HG02852 (cell line): ENCODE measurements at regions not wholly inside any gene's neighbourhood (a gene's known extent, or its start where the extent isn't known, plus 50 kb on each side); places are given as distances from the start of the nearest gene placed in this dataset.

Experiments used
- ATAC-seq: cut with Tn5 transposase; IDR thresholded peaks from one replicate; pipeline ENCODE4 v1.9.1; 2021; ENCODE audit warnings: mild to moderate bottlenecking, moderate library complexity; ENCODE audit not compliant: unreplicated experiment

GRCh38 chr9:26191711-26192110 lies 513.5 kb upstream of the TUSC1 start:
- no peak for ATAC-seq

GRCh38 chr9:26181836-26182235 lies 503.6 kb upstream of the TUSC1 start:
- no peak for ATAC-seq

- ATAC-seq, result no peak
These were observed 498.4 kb upstream of the TUSC1 start for GRCh38 chr9:26176628-26177027.

GRCh38 chr9:26175264-26175663 lies 497.0 kb upstream of the TUSC1 start:
- no peak for ATAC-seq

GRCh38 chr9:26172301-26172700 lies 494.1 kb upstream of the TUSC1 start:
- ATAC-seq, result no peak

GRCh38 chr9:26171691-26172090 lies 493.4 kb upstream of the TUSC1 start:
- ATAC-seq, result no peak

- ATAC-seq, result no peak
These were observed 491.9 kb upstream of the TUSC1 start for GRCh38 chr9:26170190-26170589.

GRCh38 chr9:26169708-26170107 lies 491.5 kb upstream of the TUSC1 start:
- no peak for ATAC-seq

- no peak for ATAC-seq
These were observed 488.3 kb upstream of the TUSC1 start for GRCh38 chr9:26166537-26166936.

GRCh38 chr9:26165426-26165825 lies 487.2 kb upstream of the TUSC1 start:
- ATAC-seq, result no peak

GRCh38 chr9:26163931-26164330 lies 485.7 kb upstream of the TUSC1 start:
- no peak for ATAC-seq

- ATAC-seq, result no peak
These were observed 481.5 kb upstream of the TUSC1 start for GRCh38 chr9:26159575-26160392.

- ATAC-seq, result no peak
These were observed 480.4 kb upstream of the TUSC1 start for GRCh38 chr9:26158631-26159150.

GRCh38 chr9:26157411-26157810 lies 479.2 kb upstream of the TUSC1 start:
- peak; percentile 89 for ATAC-seq

GRCh38 chr9:26152350-26152749 lies 474.1 kb upstream of the TUSC1 start:
- ATAC-seq, result no peak

- ATAC-seq, result no peak
These were observed 469.9 kb upstream of the TUSC1 start for GRCh38 chr9:26148128-26148527.

GRCh38 chr9:26145938-26146337 lies 467.7 kb upstream of the TUSC1 start:
- no peak for ATAC-seq

- ATAC-seq, result no peak
These were observed 464.4 kb upstream of the TUSC1 start for GRCh38 chr9:26142631-26143030.

- no peak for ATAC-seq
These were observed 464.0 kb upstream of the TUSC1 start for GRCh38 chr9:26142201-26142600.

- no peak for ATAC-seq
These were observed 455.3 kb upstream of the TUSC1 start for GRCh38 chr9:26133537-26133936.

GRCh38 chr9:26132746-26133312 lies 454.6 kb upstream of the TUSC1 start:
- ATAC-seq, result no peak

- no peak for ATAC-seq
These were observed 453.6 kb upstream of the TUSC1 start for GRCh38 chr9:26131886-26132285.
